ENCODE measurements at regions not wholly inside any gene's neighbourhood (a gene's known extent, or its start where the extent isn't known, plus 50 kb on each side); places are given as distances from the start of the nearest gene placed in this dataset.

GRCh38 chr15:38093931-38094330 lies 158.7 kb upstream of the SPRED1 start:
- CTCF ChIA-PET: no interaction called here
- Mint-ChIP-seq H3K36me3 (ENCODE audit: insufficient read depth, unreplicated experiment) (no peaks in the 10 kb centered on the region), H3K9me3 (ENCODE audit: low read depth, unreplicated experiment) (peaks cover 7% of the 10 kb centered on the region), H3K27me3 (ENCODE audit: unreplicated experiment) (no peaks in the 10 kb centered on the region), H3K4me3 (ENCODE audit: low read depth, unreplicated experiment) (no peak overlapping the region), H3K4me1 (ENCODE audit: low read depth, unreplicated experiment) (no peaks in the 10 kb centered on the region), H3K27ac (ENCODE audit: unreplicated experiment) (no peak overlapping the region)
- TF ChIP-seq CTCF (IDR thresholded peaks at IDR 0.05; ENCODE audit: unreplicated experiment): no peak
- no TSS peak for BruUV-seq (replicated peaks)
- intact Hi-C loops (cut with micrococcal nuclease; ENCODE audit: unreplicated experiment): no loop called here
- DNase-seq: no peak

GRCh38 chr15:38102972-38103371 lies 149.7 kb upstream of the SPRED1 start:
- CTCF ChIA-PET: no interaction called here
- BruUV-seq (replicated peaks): no TSS peak
- H3K4me1 Mint-ChIP-seq (ENCODE audit: low read depth, unreplicated experiment): no peaks in the 10 kb centered on the region
- H3K36me3 Mint-ChIP-seq (ENCODE audit: insufficient read depth, unreplicated experiment): no peaks in the 10 kb centered on the region
- H3K27ac Mint-ChIP-seq (ENCODE audit: unreplicated experiment): no peak overlapping the region
- TF ChIP-seq CTCF (IDR thresholded peaks at IDR 0.05; ENCODE audit: unreplicated experiment): no peak
- no peaks in the 10 kb centered on the region for H3K27me3 Mint-ChIP-seq (ENCODE audit: unreplicated experiment)
- intact Hi-C loops (cut with micrococcal nuclease; ENCODE audit: unreplicated experiment): no loop called here
- H3K4me3 Mint-ChIP-seq (ENCODE audit: low read depth, unreplicated experiment): no peak overlapping the region
- peaks cover under 1% of the 10 kb centered on the region for H3K9me3 Mint-ChIP-seq (ENCODE audit: low read depth, unreplicated experiment)
- no peak for DNase-seq

GRCh38 chr15:38103564-38103963 lies 149.1 kb upstream of the SPRED1 start:
- intact Hi-C loops (cut with micrococcal nuclease; ENCODE audit: unreplicated experiment): no loop called here
- Mint-ChIP-seq H3K36me3 (ENCODE audit: insufficient read depth, unreplicated experiment) (no peaks in the 10 kb centered on the region), H3K4me3 (ENCODE audit: low read depth, unreplicated experiment) (no peak overlapping the region), H3K4me1 (ENCODE audit: low read depth, unreplicated experiment) (no peaks in the 10 kb centered on the region), H3K27ac (ENCODE audit: unreplicated experiment) (no peak overlapping the region), H3K27me3 (ENCODE audit: unreplicated experiment) (no peaks in the 10 kb centered on the region), H3K9me3 (ENCODE audit: low read depth, unreplicated experiment) (no peaks in the 10 kb centered on the region)
- BruUV-seq (replicated peaks): no TSS peak
- DNase-seq: no peak
- CTCF ChIA-PET: no interaction called here
- no peak for TF ChIP-seq CTCF (IDR thresholded peaks at IDR 0.05; ENCODE audit: unreplicated experiment)

- DNase-seq: no peak
- Mint-ChIP-seq H3K36me3 (ENCODE audit: insufficient read depth, unreplicated experiment) (no peaks in the 10 kb centered on the region), H3K27ac (ENCODE audit: unreplicated experiment) (no peak overlapping the region), H3K4me3 (ENCODE audit: low read depth, unreplicated experiment) (no peak overlapping the region), H3K4me1 (ENCODE audit: low read depth, unreplicated experiment) (no peaks in the 10 kb centered on the region), H3K27me3 (ENCODE audit: unreplicated experiment) (no peaks in the 10 kb centered on the region), H3K9me3 (ENCODE audit: low read depth, unreplicated experiment) (no peaks in the 10 kb centered on the region)
- intact Hi-C loops (cut with micrococcal nuclease; ENCODE audit: unreplicated experiment): loop anchor here (10.0 kb wide), 1 partner anchor 114 kb away; no protein-coding TSS in a partner anchor
- CTCF ChIA-PET: no interaction called here
- TF ChIP-seq CTCF (IDR thresholded peaks at IDR 0.05; ENCODE audit: unreplicated experiment): no peak
- BruUV-seq (replicated peaks): no TSS peak
These were observed 141.6 kb upstream of the SPRED1 start for GRCh38 chr15:38111070-38111469.

Data from Calu3 (cell line).